ENCODE measurements at regions not wholly inside any gene's neighbourhood (a gene's known extent, or its start where the extent isn't known, plus 50 kb on each side); places are given as distances from the start of the nearest gene placed in this dataset.

DNA sequence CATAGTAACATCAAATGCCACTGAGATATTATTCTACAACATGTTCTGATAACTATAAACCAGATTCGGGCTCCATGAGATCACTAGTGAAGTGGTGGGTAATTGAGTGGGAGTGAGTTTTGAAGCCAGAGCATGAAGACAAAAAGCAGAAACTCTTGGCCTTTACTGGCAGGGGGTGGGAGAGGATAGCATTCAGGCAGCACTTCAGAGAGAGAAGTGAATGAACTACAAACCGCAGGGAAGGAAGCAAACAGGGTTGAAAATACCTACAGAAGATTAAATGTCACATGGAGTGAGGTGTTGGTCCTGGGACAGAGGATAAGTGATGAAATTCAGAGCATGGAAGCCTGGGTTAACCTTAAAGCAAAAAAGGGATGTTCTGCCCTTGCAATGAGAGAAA, 250.0 kb downstream of the EPM2A start:
- no peak for DNase-seq

DNA sequence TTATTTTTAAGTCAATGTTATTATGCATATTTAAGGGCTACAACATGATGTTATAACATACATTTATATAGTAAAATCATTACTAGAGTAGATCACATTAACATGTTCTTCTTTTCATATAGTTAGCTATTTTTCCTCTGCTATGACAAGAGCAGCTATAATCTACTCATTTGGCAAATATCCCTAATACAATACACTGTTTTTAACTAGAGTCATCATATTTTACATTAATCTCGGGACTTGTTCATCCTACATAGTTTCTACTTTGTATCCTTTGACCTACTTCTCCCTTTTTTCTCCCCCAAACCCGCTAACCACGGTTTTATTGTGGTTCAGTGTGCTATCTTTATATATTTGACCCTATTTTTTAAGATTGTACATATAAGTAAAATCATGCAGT, 249.0 kb downstream of the EPM2A start:
- DNase-seq, result no peak

DNA sequence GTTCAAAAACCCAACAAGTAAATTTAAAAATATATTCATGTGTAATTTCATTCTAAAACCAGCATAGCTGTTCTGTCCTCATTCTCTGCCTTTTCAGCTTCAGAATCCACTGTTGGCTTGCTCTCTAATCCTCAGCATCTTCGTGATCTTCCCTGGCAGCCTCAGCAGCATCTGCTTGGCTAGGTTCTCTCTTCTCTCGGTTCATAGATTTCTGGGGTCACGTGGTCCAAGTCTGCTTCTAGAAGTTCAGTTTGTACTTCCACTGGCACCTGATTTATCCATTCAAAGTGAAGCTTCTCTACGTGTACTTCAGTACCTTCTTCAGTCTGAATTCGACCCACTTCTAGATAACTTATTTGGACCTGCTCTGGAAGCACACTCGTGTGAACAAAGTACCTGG, 245.7 kb downstream of the EPM2A start:
- no peak for DNase-seq

DNA sequence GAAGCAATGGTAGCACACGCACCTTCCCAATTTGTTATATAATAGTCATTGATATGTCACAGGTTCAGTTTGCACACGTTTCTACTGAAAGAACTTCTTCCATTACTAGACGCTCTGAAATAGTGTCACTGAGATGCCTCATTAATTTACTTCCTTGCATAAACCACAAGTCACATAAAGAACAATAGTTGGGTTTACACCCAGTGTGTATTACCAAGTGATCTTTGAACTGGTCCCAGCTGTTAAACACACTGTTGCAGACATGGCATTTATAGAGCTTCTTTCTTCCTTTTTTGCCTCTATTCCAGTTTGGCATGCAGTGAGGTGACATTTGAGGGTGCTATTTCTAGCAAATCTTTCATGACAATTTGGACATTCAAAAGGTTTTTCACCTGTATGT, 245.3 kb downstream of the EPM2A start:
- no peak for DNase-seq

DNA sequence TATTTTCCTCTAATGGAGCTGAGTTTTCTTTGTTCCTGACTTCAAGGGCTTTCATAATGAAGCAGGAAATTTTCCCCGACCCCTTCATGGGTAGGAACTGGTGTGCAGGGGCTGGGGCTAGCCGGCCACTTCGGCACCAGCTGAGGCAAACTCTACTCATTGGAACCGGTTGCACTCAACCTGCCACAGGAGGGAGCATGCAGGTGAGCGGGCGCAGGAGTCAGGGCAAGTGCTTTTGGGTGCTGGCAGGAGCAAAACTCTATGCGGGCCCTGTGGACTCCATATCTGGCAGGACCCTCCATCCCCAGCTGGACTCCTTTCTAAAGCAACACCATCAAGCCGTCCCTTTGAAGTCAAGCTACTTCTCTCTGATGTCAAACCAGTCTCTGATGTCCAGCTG, 244.2 kb downstream of the EPM2A start:
- DNase-seq, result no peak

DNA sequence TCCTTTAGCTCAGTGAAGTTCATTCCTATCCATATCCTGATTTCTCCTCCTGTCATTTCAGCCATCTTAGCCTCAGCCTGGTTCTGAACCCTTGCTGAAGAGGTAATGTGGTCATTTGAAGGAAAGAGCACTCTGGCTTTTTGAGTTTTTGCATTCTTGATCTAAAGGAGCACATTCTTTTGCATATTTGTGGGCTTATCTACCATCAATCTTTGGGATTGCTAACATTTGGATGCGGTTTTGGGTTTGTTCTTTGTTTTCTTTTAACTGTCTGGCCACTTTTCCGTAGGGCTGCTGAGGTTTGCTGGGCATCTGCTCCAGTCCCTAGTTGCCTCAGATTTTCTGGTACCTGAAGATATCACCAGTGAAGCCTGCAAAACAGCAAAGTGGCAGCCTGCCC, 238.3 kb downstream of the EPM2A start:
- no peak for DNase-seq

DNA sequence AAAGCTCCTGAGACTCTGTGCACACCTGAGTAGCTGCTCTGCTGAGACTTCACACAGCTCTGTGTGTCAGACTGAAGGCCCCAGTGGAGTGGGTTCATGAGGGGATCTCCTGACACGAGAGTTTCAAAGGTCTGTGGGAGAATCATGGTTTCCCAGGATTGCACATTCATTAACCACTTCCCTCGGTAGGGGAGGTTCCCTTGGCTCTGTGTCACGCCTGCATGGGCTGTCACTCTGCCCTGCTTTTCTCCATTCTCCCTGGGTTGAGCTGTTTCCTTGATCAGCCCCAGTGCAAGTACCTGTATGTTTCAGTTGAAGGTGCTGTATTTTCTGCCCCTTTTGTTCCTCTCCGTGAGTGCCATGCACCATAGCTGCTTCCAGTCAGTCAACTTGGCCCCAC, 236.9 kb downstream of the EPM2A start:
- no peak for DNase-seq

DNA sequence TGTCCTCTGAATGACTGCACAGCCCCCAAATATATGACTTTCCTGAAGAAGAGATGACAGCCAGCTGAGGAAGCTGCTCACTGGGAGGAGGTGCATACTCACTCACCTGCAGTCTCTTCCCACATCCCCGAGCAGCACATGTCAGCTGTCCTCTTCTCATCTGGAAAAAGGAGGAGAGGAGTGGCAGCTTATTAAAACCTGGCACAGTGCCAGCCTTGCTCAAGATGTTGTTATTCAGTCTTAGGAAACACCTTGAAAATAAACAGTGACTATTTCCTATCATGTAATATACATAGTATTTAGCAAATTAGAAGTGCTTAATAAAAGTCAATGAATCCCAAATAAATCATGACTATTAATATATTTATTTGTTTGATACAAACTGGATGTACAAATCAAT, 232.9 kb downstream of the EPM2A start:
- DNase-seq, result no peak

DNA sequence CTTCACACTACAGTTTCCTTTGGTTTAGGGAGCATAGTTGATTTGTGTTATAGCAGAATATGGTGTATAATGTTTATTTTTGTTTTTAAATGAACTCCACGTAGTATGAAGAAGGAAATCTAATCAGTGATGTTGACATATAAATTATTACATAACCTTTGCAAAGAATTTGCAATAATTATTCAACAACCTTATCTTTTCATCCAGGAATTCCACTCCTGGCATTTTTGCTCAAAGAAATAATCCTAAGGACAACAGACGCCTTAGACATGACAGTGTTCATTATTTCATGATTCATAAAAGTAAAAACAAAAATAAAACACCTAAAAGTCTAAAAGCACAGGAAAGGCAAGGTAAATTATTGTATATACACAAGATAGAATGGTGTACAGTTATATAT, 229.2 kb downstream of the EPM2A start:
- no peak for DNase-seq

DNA sequence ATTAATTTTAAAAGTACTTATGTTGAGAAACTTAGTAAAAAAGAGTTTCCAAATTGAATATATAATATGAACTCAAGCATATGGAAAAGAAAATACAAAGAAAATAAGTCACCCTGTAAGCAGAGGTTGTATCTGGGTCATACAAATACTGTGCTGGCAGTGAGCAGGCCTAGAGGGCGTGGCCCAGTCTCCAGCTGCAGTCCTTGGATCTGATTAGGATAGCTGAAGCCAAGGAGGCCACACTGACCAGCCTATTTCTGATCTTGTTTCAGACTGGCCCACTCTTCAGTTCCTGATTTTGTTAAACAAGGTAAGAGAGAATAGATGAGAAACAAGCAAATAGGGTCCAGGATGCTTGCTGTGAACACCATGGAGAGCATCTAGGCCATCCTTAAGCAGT, 228.8 kb downstream of the EPM2A start:
- no peak for DNase-seq

DNA sequence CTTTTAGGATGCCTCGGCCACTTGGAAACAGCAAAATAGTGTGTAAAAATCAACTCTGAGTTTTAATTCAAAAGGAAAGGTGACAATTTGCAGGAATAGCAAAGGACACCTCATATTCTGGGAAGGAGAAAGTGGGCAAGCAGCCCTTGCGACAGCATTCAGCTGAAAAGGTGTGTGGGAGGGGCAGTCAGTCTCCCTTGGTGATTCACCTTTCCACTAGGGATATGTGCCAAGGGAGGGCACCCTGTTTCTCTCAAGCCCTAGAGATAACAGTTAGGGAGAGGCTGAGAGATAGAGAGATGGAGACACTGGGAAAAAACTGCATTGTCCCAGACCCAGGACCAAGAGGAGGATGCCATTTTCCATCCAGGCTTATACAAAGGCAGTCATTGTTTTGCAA, 228.1 kb downstream of the EPM2A start:
- no peak for DNase-seq

DNA sequence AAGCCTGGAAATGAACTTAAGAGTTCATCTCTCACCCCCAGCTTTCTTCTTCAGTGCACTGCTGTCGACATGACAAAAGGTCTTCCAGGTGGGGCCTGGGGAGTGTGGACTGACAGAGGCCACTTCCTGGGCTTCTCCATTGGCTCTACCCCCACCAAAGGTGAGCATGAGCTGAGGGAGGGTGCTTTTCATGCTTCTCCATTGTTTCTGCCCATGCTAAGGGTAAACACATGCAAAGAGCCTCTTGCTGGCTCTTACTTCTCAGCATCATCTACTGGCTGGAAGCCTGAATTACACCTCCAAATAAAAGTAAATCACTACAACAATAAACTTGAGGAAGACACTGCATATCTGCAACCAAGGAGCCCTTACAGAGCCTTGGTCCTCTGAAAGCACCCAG, 227.2 kb downstream of the EPM2A start:
- no peak for DNase-seq

DNA sequence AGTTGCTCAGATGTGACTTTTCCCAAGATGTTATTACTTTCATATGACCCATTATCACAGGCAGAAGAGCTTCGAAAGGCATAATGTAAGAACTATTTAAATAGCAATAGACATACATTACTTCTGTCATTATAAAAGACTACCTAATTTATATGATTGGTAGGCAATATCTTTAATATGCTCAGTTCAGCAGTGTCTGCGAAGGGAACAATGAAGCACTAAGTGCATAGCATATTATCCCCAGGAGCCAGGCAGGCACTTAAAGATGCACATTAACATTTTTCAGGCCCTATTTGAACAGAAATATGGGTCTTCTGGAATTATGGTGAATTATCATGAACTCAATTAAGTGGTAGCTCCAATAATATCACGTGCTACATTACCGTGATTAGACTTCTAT, 217.8 kb downstream of the EPM2A start:
- no peak for DNase-seq

DNA sequence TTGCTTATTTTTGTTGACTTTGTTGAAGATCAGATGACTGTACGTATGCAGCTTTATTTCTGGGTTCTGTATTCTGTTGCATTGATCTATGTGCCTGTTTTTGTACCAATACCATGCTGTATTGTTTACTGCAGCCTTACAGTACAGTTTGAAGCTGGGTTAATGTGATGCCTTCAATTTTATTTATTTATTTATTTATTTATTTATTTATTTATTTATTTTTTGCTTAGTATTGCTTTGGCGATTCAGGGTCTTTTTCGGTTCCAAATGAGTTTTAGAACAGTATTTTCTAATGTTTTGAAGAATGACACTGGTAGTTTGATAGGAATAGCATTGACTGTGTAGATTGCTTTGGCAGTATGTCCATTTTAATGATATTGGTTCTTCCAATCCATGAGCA, 210.3 kb downstream of the EPM2A start:
- no peak for DNase-seq

DNA sequence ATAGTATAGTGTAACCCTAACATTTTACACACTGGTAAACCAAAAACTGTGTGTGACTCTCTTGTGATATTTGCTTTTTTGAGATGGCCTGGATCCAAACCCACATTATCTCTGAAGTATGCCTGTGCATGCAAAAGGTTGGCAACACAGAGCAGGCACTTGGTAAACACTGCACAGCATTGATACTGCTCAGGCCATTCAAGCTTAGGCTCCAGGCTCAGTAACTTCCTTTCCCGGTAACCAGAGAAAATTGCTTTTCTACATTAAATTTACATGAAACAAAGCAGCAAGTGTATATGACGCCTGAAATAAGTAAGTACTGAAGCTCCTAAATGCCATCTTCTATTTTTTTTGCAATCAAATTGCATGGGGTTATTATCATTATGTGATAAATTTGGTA, 205.7 kb downstream of the EPM2A start:
- no peak for DNase-seq

DNA sequence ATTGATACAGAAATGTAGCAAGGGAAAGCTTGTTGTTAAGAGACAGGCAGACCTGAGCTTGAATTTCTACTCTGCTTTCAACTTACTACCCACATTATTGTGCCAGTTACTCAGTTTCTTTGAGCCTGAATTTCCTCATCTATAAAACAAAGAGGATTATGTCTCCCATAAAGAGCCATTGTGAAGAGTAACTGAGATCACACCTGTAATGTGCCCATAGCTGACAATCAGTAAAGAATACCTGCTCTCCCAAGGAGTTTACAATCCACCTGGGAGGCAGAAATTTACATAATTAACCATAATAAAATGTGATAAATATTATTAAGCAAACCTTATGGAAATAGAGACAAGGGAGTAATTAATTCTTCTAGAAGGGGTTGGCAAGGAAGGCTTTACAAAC, 204.9 kb downstream of the EPM2A start:
- no peak for DNase-seq

DNA sequence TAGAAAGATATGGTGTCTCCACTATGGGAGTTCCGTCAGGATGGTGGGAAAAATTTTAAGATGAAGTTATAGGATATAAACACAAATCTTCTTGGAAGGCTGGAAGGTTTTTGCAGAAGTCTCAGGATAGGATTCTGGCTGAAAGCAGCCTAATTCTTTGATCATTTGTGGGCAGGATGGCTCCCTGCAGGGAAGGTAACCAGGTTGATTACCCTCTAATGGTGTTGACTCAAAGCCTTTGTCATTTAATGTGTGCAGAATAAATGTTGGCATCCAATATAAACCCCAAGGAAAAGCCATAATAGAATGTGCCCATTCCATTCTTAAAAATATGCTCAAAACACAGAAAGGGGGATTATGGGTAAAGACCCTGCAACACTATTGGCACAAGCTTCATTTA, 204.3 kb downstream of the EPM2A start:
- DNase-seq, result no peak

DNA sequence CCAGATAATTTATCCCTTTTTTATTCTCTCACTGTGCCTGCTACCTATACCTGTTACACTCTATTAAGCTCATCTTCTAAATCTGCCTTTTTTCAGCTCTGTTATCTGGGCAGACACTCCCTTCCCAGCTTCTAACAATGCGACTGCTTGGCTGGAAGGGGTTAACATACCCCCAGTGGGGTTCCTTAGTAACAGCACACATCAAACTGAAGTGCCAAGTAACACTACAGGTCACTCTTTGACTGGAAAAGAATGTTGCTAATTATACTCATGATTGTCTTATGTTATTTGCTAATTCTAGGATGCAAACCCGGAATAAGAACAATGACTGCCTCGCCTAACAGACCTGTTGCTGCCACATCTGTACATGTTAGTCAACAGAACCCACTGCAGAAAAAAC, 203.5 kb downstream of the EPM2A start:
- no peak for DNase-seq

DNA sequence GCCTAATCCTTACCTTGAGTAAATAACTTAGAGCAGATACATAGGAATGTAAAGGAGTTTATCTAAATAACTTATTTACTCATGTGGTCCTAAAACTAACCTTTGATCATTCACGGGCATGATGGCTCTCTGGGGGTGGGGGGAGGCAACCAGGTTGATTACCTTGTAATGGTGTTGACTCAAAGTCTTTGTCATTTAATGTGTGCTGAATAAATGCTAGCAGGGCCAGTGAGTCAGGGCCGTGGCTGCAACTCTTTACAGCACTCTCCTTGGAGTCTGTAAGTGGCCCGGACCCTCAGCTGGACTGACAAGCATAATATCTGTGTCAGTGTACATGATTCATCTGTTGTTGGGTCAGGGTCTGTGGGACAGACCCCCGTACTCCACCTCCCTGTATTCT, 203.0 kb downstream of the EPM2A start:
- DNase-seq, result no peak

DNA sequence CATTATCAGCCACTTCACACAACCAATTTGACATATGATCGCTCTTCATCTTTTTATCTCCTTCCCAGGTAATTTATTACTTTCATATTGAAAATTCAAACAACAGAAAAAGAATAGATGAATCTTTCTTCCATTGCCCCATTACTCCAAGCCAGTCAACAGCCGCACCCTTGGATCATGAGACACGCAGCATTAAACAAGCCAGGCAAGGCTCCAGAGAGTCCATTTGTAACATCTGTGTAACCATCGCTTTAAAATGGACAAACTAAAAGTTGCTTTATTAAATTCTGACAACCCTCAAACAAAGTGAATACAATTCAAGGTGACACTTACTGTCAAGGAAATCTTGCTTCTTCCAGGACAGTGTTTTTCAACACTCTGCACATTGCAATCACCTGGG, 200.3 kb downstream of the EPM2A start:
- no peak for DNase-seq

DNA sequence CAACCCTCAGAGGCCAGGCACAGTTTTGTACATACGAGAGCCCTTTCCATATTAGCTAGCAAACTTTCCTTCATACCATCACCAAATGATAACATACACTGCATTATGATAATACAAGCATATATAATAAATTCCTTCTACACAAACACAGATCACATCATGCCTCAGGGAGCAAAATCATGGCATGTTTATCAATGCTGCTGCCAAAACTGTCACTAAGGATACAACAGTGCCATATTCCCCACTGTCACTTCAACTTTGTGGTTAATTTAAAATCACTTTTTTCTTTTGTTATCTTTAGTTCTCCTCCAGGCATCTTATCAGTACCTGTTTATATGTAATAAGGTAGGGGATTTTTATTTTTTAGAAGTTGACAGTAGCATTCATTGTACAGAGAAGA, 196.3 kb downstream of the EPM2A start:
- no peak for DNase-seq

DNA sequence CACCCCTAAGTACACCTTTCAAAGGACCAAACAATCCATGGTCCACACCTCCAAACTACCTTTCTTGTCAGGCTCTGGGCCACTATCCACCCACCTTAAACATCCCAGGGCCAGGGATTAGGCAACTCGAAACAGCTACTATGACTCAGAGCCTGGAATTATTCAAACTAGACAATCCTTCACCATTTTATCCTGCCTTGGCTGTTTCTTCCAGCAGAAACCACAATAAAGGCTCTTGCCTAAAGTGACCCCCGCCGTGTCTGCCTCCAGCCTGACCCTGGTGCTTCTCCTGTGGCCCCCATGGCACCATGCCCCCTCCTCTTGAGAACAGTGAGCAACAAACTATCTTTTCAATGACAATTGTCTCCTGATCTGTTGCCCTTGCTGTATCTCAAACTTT, 195.5 kb downstream of the EPM2A start:
- no peak for DNase-seq

DNA sequence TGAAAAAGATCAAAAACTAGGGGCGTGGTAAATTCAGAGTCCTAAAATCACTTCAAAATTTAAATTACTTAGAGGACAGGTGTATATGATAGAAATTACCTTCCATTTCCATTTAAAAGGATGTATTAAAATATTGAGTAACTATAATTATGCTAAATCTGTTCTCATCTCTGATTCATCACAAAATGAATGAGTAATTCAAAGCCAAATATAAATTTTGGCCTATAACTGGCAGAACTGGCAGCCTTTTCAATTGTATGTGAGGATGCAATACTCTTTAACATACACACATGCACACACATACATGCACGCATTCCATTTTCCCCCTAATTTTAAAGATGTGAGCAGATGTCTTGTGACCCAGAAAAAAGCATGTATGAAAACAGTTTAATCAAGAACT, 194.6 kb downstream of the EPM2A start:
- DNase-seq, result no peak

DNA sequence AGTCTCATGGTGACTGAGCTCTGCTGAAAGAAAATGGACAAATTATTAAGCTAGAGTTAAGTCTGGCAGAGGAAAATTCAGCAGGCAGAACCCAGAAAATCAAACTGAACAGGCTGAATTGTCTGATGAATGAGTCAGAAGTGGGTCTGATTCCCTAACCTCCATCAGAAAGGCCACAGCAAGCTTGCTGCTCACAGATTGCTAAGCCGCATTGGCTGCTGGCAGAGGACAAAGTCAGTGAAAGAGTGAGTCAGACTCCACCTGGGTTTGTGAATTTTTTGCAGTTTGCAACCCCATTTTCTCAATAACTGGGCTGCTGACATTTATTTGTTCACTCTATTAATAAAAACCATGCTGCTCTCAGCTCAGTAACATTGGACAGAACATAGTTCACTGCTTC, 191.3 kb downstream of the EPM2A start:
- no peak for DNase-seq

DNA sequence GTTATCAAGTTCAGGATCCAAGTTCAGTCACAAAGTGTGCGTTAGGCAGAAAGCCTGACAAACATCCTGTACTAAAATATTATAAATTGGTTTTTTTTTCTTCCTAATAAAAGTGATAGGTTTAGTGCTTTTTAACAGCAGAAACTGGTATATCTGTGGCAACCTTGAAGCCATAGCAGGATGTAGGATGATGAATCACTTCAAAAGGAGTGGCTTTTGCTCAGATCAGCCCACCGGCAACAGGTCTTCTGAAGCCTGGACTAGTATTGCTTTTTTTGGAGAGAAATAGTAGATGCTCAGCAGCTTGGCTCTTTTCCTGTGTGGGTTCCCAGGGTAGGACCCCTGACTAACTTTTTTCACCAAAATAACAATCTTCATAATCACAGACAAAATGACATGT, 190.8 kb downstream of the EPM2A start:
- DNase-seq, result no peak

DNA sequence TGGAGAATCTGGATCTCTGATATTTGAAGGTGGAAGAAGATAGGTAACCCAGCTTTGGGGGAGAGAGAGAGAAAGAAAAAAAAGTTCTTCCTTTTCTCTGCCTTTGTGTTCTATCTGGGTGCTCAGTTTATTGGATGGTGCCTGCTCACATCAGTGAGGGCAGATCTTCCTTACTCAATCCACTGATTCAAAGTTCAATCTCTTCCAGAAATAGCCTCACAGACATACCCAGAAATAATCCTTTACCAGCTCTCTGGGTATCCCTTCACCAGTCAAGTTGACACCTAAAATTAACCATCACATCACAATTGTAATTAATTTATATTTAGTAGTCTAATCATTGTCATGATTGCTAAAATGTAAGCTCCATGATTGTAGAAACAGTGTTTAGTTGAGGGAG, 189.1 kb downstream of the EPM2A start:
- no peak for DNase-seq
